Stimulated activated CD8-positive, alpha-beta memory T cell treated with anti-CD3 and anti-CD28 coated beads, Interleukin-15, amount 100 ng/mL, for 48 hours (primary cell): ENCODE measurements at regions not wholly inside any gene's neighbourhood (a gene's known extent, or its start where the extent isn't known, plus 50 kb on each side); places are given as distances from the start of the nearest gene placed in this dataset.

Experiments used
- DNase-seq, 2 donors: peaks; one replicate each; pipeline ENCODE4 v3.0.0-alpha.2; 2020; ENCODE audit warnings: low read depth in 2 of 2

DNA sequence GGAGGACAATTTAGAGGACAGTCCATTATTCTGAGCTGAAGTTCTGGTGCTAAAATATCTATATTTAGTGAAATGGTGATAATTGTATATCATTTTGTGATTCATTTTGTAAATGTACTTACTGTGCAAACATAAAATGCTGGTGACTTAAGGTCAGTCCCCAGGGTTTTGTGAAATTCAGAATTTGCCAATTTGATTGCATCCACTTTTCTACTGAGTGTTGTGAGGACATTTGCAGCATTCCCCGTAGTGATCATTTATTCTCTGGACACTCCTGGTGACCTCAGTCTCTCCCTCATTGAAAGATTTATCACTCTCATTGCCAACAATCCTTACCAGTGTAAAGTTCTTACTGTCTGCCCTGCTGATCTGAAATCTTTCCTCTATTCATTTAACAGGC is 98.2 kb downstream of the SOCS6 start:
- no peak for DNase-seq

- no peak for DNase-seq
Measured at GRCh38 chr18:70386582-70386981, 97.7 kb downstream of the SOCS6 start.

- DNase-seq = no peak
Measured at GRCh38 chr18:70385474-70385873, 96.6 kb downstream of the SOCS6 start.

DNA sequence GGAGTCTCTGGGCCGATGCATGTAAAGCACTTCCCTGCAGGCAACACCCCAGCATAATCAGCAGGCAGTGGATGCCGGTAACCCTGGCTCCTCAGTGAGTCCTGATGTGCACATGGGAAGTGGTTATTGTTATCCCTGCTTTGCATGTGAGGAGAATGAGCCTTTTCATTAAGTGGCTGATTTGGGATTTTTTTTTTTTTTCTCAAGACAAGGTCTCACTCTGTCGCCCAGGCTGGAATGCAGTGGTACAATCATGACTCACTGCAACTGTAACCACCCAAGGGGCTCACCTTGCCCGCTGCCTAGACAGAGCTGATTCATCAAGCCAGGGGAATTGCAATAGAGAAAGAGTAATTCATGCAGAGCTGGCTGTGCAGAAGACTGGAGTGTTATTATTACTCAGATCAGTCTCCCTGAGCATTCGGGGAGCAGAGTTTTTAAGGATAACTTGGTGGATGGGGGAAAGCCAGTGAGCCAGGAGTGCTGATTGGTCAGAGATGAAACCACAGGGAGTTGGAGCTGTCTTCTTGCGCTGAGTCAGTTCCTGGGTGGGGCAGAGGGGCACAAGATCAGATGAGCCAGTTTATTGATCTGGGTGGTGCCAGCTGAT is 95.4 kb downstream of the SOCS6 start:
- no peak for DNase-seq

DNA sequence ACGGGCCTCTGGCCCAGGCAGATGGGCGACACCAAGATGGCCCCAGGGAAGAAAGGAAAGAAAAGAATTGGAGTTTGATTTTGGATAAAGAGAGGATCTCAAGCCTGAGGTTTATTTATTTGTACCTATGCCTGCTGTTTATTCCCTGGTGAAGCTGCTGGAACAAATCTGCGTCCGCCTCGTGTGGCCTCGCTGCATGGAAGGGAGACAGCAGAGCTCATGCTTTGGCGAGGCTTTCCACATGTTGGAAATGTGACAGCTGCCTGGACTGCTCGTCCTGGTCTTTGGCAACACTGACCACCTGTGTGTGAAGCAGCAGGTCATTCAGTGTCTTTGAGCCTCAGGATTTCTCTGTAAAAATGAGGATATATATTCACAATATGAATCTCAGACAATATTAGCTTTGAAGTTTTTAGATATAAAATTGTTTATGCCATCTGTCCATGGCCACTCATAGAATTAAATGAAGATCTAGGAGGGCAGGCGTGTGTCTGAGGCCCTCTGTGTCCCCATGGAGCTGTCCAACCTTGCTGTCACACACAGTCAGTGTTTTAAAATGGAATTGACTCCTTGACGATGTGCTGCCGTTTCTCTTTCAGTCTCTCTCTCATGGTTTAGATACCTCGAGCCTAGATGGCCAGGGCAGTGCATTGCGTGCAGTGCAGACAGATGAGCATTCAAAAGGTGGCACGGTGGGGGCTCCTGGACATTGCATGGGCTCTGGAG is 94.3 kb downstream of the SOCS6 start:
- no peak for DNase-seq

- no peak for DNase-seq
Measured at GRCh38 chr18:70382017-70382416, 93.2 kb downstream of the SOCS6 start.

DNA sequence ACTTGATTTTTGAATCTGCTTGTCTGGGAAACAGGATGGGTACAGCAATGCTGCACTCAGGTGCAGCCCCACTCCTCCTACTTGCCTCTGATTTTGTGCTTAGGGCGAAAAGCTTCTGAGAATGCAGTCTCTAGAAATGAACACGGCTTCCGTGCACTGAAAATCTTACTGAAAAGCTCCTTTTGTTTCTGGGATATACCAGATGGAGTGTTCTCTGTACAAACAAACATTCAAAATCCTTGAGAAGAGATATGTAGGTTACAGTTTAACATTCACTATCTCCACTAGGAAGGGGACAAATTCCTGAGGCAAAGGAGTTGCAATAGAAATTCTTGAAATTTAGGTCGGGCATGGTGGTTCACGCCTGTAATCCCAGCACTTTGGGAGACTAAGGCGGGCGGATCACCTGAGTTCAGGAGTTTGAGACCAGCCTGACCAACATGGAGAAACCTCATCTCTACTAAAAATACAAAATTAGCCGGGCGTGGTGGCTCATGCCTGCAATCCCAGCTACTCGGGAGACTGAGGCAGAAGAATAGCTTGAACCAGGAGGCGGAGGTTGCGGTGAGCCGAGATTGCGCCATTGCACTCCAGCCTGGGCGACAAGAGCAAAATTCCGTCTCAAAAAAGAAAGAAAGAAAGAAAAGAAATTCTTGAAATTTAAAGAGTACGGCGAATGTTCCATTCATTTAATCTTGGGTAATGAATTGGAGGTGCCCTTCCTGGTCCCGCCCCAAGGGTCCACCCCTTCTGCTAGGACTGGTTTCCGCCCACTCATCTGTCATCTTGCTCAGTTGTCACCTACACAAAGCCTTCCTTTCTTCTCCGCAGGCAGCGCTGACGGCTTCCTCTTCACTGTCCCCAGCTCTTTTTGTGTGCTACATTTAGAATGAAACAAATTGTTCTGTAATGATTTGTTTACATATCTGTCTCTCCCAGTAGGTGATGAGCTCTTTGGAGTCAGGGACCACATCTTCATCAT is 92.4 kb downstream of the SOCS6 start:
- no peak for DNase-seq
